Subcutaneous abdominal adipose tissue (tissue), 5 donors: ENCODE measurements at regions not wholly inside any gene's neighbourhood (a gene's known extent, or its start where the extent isn't known, plus 50 kb on each side); places are given as distances from the start of the nearest gene placed in this dataset.
A peak's percentile ranks its signal among the peaks of the same experiment; 100 is the strongest.

Source experiments
- H3K27ac ChIP-seq: one replicate; pipeline ENCODE4 v1.7.0; 2013; ENCODE audit warnings: low read depth, mild to moderate bottlenecking, inconsistent platforms, low read length, moderate library complexity
- H3K27me3 ChIP-seq, 5 donors: one replicate each; pipeline ENCODE4 v1.7.0; 2013; ENCODE audit warnings: low read length in 5 of 5, inconsistent platforms in 1 of 5; ENCODE audit not compliant: control insufficient read depth in 5 of 5, insufficient read depth in 4 of 5
- H3K36me3 ChIP-seq, 5 donors: one replicate each; pipeline ENCODE4 v1.7.0; 2013; ENCODE audit warnings: low read length in 5 of 5; ENCODE audit not compliant: control insufficient read depth in 5 of 5, insufficient read depth in 5 of 5
- H3K4me1 ChIP-seq, 5 donors: one replicate each; pipeline ENCODE4 v1.7.0; 2013; ENCODE audit warnings: low read length in 5 of 5, mild to moderate bottlenecking in 3 of 5, moderate library complexity in 1 of 5; ENCODE audit not compliant: control insufficient read depth in 5 of 5, insufficient read depth in 5 of 5
- H3K4me3 ChIP-seq, 5 donors: one replicate each; pipeline ENCODE4 v1.7.0; 2013; ENCODE audit warnings: low read length in 5 of 5, low read depth in 1 of 5
- H3K9ac ChIP-seq, 5 donors: one replicate each; pipeline ENCODE4 v1.7.0; 2013; ENCODE audit warnings: low read length in 5 of 5, mild to moderate bottlenecking in 4 of 5, moderate library complexity in 3 of 5
- H3K9me3 ChIP-seq, 5 donors: one replicate each; pipeline ENCODE4 v1.7.0; 2013; ENCODE audit warnings: low read length in 5 of 5; ENCODE audit not compliant: control insufficient read depth in 5 of 5
- donor health status: healthy.
- donor health status: healthy.
- donor health status: healthy.
- donor health status: healthy.
- donor health status: healthy.

DNA sequence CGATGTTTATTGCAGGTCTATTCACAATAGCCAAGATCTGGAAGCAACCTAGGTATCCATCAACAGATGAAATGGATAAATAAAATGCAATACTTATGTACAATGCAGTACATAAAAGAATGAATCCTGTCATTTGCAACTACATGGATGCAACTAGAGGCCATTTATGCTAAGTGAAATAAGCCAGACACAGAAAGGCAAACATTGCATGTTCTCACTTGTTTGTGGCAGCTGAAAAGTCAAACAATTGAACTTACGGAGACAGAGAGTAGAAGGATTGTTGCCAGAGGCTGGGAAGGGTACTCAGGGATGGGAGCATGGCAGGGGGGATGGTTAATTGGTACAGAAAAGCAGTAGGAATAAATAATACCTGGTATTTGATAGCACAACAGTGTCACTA lies 563.9 kb downstream of the TMX3 start:
- Histone ChIP-seq H3K36me3 (no peaks in the 10 kb centered on the region), H3K27ac (no peak overlapping the region), H3K4me3 (no peak overlapping the region), H3K27me3 (no peaks in the 10 kb centered on the region), H3K9me3 (no peaks in the 10 kb centered on the region), H3K9ac (no peak overlapping the region), H3K4me1 (peaks cover 0 to 10% (median 0%) of the 10 kb centered on the region in 5 donors)

GRCh38 chr18:68148863-68149262 lies 566.0 kb downstream of the TMX3 start:
- Histone ChIP-seq H3K9ac (no peak overlapping the region), H3K27ac (no peak overlapping the region), H3K27me3 (no peaks in the 10 kb centered on the region), H3K36me3 (no peaks in the 10 kb centered on the region), H3K4me1 (peaks cover 0 to 10% (median 0%) of the 10 kb centered on the region in 5 donors), H3K9me3 (no peaks in the 10 kb centered on the region), H3K4me3 (no peak overlapping the region)

DNA sequence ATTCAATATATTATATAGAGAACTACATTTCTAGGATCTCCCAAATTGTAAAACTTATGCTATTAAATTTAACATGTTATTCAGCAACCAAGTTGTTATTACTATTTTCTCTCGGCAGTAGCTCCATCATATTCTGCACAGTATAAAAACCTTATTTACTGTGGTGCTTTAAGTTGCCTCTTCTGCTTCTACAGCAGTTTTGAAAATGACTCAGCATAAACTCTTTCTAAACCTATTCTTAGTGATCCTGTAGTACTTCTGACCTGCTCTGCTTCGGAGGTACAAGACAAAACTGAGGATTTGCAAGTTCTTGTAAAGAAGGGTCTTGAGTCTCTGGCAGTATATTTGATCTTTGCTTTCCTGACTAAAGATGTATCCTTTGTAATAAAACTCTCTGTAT lies 567.2 kb downstream of the TMX3 start:
- Histone ChIP-seq H3K4me1 (peaks cover 0 to 10% (median 0%) of the 10 kb centered on the region in 5 donors), H3K27ac (no peak overlapping the region), H3K27me3 (no peaks in the 10 kb centered on the region), H3K9ac (no peak overlapping the region), H3K4me3 (no peak overlapping the region), H3K36me3 (no peaks in the 10 kb centered on the region), H3K9me3 (peaks cover 0 to 3% (median 0%) of the 10 kb centered on the region in 5 donors)

- Histone ChIP-seq H3K4me1 (no peaks in the 10 kb centered on the region), H3K27ac (no peak overlapping the region), H3K9me3 (no peaks in the 10 kb centered on the region), H3K36me3 (no peaks in the 10 kb centered on the region), H3K4me3 (no peak overlapping the region), H3K27me3 (no peaks in the 10 kb centered on the region), H3K9ac (no peak overlapping the region)
Measured at GRCh38 chr18:68121826-68122225, 593.1 kb downstream of the TMX3 start.

DNA sequence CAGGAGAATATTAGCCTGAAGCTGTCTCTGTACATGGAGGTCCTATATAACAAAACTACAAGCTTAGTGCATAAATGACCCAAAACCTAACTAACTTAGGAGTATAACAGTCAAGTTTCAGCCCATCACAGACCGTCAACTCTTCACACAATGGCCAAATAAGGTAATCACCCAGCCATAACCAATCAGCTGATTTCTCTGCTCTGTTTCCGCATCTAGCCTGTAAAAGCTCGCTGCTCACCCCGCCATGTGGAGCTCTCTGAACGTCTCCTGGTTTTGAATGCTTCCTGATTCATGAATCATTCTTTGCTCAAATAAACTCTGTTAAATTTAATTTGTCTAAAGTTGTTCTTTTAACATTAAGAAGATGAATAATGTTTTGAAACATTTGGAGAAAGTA lies 593.6 kb downstream of the TMX3 start:
- no peaks in the 10 kb centered on the region for H3K9me3 ChIP-seq
- H3K4me1 ChIP-seq = no peaks in the 10 kb centered on the region
- no peaks in the 10 kb centered on the region for H3K27me3 ChIP-seq
- no peak overlapping the region for H3K9ac ChIP-seq
- H3K36me3 ChIP-seq = no peaks in the 10 kb centered on the region
- no peak overlapping the region for H3K27ac ChIP-seq
- no peak overlapping the region for H3K4me3 ChIP-seq

- Histone ChIP-seq H3K27ac (no peak overlapping the region), H3K4me1 (no peaks in the 10 kb centered on the region), H3K9me3 (no peaks in the 10 kb centered on the region), H3K36me3 (no peaks in the 10 kb centered on the region), H3K9ac (no peak overlapping the region), H3K27me3 (no peaks in the 10 kb centered on the region), H3K4me3 (no peak overlapping the region)
Measured at GRCh38 chr18:68114989-68115388, 598.5 kb upstream of the DSEL start.

DNA sequence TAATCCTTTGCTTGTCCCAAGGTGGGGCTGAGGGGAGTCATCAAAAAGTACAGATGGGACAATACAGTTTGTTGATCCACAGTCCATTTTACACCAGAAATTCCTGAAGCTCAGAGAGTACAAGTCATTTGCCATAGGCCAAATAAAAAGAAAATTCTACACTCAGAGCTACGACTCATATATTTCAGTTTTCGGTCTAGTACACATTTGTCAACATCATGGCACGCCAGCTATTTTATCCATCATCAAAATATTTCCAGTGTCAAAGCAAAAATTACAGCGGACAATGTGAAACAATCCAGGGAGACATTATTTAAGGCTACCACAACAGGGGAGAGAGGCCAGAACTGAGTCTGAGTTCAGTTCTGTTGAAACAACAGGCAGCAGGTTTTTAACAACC lies 587.5 kb upstream of the DSEL start:
- H3K27me3 ChIP-seq = no peaks in the 10 kb centered on the region
- no peaks in the 10 kb centered on the region for H3K4me1 ChIP-seq
- no peaks in the 10 kb centered on the region for H3K9me3 ChIP-seq
- no peak overlapping the region for H3K4me3 ChIP-seq
- no peaks in the 10 kb centered on the region for H3K36me3 ChIP-seq
- no peak overlapping the region for H3K9ac ChIP-seq
- no peak overlapping the region for H3K27ac ChIP-seq

GRCh38 chr18:68103561-68103960 lies 587.0 kb upstream of the DSEL start:
- H3K9ac ChIP-seq = no peak overlapping the region
- no peak overlapping the region for H3K27ac ChIP-seq
- H3K36me3 ChIP-seq = no peaks in the 10 kb centered on the region
- H3K27me3 ChIP-seq = no peaks in the 10 kb centered on the region
- H3K4me1 ChIP-seq = no peaks in the 10 kb centered on the region
- no peaks in the 10 kb centered on the region for H3K9me3 ChIP-seq
- no peak overlapping the region for H3K4me3 ChIP-seq

GRCh38 chr18:68102117-68102516 lies 585.6 kb upstream of the DSEL start:
- no peak overlapping the region for H3K27ac ChIP-seq
- H3K36me3 ChIP-seq = no peaks in the 10 kb centered on the region
- no peaks in the 10 kb centered on the region for H3K27me3 ChIP-seq
- H3K9ac ChIP-seq = no peak overlapping the region
- no peaks in the 10 kb centered on the region for H3K4me1 ChIP-seq
- no peaks in the 10 kb centered on the region for H3K9me3 ChIP-seq
- H3K4me3 ChIP-seq = no peak overlapping the region

GRCh38 chr18:68098655-68099054 lies 582.1 kb upstream of the DSEL start:
- Histone ChIP-seq H3K27ac (no peak overlapping the region), H3K9ac (no peak overlapping the region), H3K9me3 (no peaks in the 10 kb centered on the region), H3K4me1 (no peaks in the 10 kb centered on the region), H3K4me3 (no peak overlapping the region), H3K36me3 (no peaks in the 10 kb centered on the region), H3K27me3 (no peaks in the 10 kb centered on the region)

DNA sequence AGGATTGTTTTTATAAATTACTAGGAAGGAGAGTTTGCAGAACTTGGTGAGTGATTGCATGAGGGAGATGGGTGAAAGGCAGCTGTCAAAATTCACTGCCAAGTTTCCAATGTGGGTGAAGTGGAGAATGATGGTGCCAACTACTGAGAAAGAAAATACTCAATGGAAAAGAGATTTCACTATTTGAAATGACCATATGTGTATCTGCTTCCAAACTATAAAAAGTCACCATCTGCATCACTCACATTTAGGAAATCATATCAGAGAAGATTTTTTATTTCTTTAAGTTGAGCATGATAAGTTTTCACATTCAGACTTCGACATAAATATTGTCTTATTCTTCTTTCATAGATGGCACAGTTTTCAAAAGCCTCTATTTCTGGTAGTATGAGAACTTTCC lies 570.0 kb upstream of the DSEL start:
- H3K4me3 ChIP-seq = no peak overlapping the region
- H3K9me3 ChIP-seq = no peaks in the 10 kb centered on the region
- H3K9ac ChIP-seq = no peak overlapping the region
- H3K27me3 ChIP-seq = no peaks in the 10 kb centered on the region
- peak overlapping the region; percentile 77 for H3K27ac ChIP-seq
- no peaks in the 10 kb centered on the region for H3K36me3 ChIP-seq
- peaks cover 0 to 30% (median 8%) of the 10 kb centered on the region in 5 donors for H3K4me1 ChIP-seq
